Brain microvascular endothelial cell (primary cell): ENCODE measurements at regions not wholly inside any gene's neighbourhood (a gene's known extent, or its start where the extent isn't known, plus 50 kb on each side); places are given as distances from the start of the nearest gene placed in this dataset.

Experiments used
- DNase-seq: peaks from one replicate; pipeline ENCODE4 v3.0.0-alpha.2; 2020
- H3K27ac ChIP-seq: fragments of 250-450 bp; sonication (Bioruptor Pico); 2 replicates; pipeline ENCODE4 v1.5.1; 2020; ENCODE audit warnings: mild to moderate bottlenecking, moderate library complexity
- H3K27me3 ChIP-seq: fragments of 250-450 bp; sonication (Bioruptor Pico); replicated peaks from 2 replicates; pipeline ENCODE4 v1.5.1; 2020; ENCODE audit warnings: mild to moderate bottlenecking
- H3K36me3 ChIP-seq: fragments of 250-450 bp; sonication (Bioruptor Pico); replicated peaks from 2 replicates; pipeline ENCODE4 v1.5.1; 2020; ENCODE audit warnings: mild to moderate bottlenecking
- H3K4me3 ChIP-seq: 2 replicates; pipeline ENCODE4 v1.5.1; 2011; ENCODE audit warnings: low read depth, mild to moderate bottlenecking, control low read depth, low read length, moderate library complexity
- CTCF ChIP-seq: IDR thresholded peaks from 2 replicates; pipeline ENCODE4 v1.5.1; 2011; ENCODE audit warnings: low read depth, mild to moderate bottlenecking, moderate library complexity, low read length, control low read depth, inconsistent platforms; ENCODE audit errors: missing control alignments
- in situ Hi-C: cut with HindIII; loops from 2 replicates; pipeline ENCODE4 v1.10.0; 2017; ENCODE audit warnings: low sequenced_read_pairs, low pct_ligation_motif_present

- H3K4me3 ChIP-seq: no peak overlapping the region
- DNase-seq: no peak
- H3K27me3 ChIP-seq: no peaks in the 10 kb centered on the region
- no peaks in the 10 kb centered on the region for H3K36me3 ChIP-seq
- TF ChIP-seq CTCF: no peak
- no peak overlapping the region for H3K27ac ChIP-seq
- in situ Hi-C loops: no loop called here
Observed at GRCh38 chr16:7038475-7038874, 294.2 kb upstream of the RBFOX1 start.

GRCh38 chr16:7037495-7037894, 295.1 kb upstream of the RBFOX1 start:
- Histone ChIP-seq H3K36me3 (no peaks in the 10 kb centered on the region), H3K4me3 (no peak overlapping the region), H3K27ac (no peak overlapping the region), H3K27me3 (no peaks in the 10 kb centered on the region)
- in situ Hi-C loops: no loop called here
- DNase-seq: no peak
- no peak for TF ChIP-seq CTCF

GRCh38 chr16:7031031-7031430, 301.6 kb upstream of the RBFOX1 start:
- Histone ChIP-seq H3K27ac (no peak overlapping the region), H3K4me3 (no peak overlapping the region), H3K36me3 (no peaks in the 10 kb centered on the region), H3K27me3 (no peaks in the 10 kb centered on the region)
- TF ChIP-seq CTCF: no peak
- no peak for DNase-seq
- in situ Hi-C loops: no loop called here

- H3K27me3 ChIP-seq: no peaks in the 10 kb centered on the region
- in situ Hi-C loops: no loop called here
- TF ChIP-seq CTCF: no peak
Observed at GRCh38 chr16:7027401-7027800, 305.2 kb upstream of the RBFOX1 start.

GRCh38 chr16:7026639-7027038, 306.0 kb upstream of the RBFOX1 start:
- H3K4me3 ChIP-seq: no peak overlapping the region
- H3K27me3 ChIP-seq: no peaks in the 10 kb centered on the region
- no peaks in the 10 kb centered on the region for H3K36me3 ChIP-seq
- no peak for DNase-seq
- TF ChIP-seq CTCF: no peak
- in situ Hi-C loops: no loop called here
- H3K27ac ChIP-seq: no peak overlapping the region

More at GRCh38 chr16:7027401-7027800, 305.2 kb upstream of the RBFOX1 start:
- H3K4me3 ChIP-seq: no peak overlapping the region
- no peaks in the 10 kb centered on the region for H3K36me3 ChIP-seq
- no peak for DNase-seq
- H3K27ac ChIP-seq: no peak overlapping the region

GRCh38 chr16:7025616-7026190, 306.9 kb upstream of the RBFOX1 start:
- peak; percentile 11 for TF ChIP-seq CTCF
- DNase-seq: peak; percentile 0
- no peak overlapping the region for H3K4me3 ChIP-seq
- no peaks in the 10 kb centered on the region for H3K36me3 ChIP-seq
- H3K27me3 ChIP-seq: no peaks in the 10 kb centered on the region
- in situ Hi-C loops: no loop called here
- no peak overlapping the region for H3K27ac ChIP-seq
